GM23338 (cell line): ENCODE measurements at regions not wholly inside any gene's neighbourhood (a gene's known extent, or its start where the extent isn't known, plus 50 kb on each side); places are given as distances from the start of the nearest gene placed in this dataset.

Source experiments
- CREB1 ChIP-seq: fragments of 250-450 bp; sonication (Bioruptor Pico); IDR thresholded peaks from 2 replicates; pipeline ENCODE4 v1.5.0; 2020; ENCODE audit warnings: low read depth, mild to moderate bottlenecking, moderate library complexity
- EZH2 ChIP-seq: fragments of 200-600 bp; sonication (generic); IDR thresholded peaks from one replicate; pipeline ENCODE4 v1.8.0; 2017; ENCODE audit warnings: antibody characterized with exemption, mild to moderate bottlenecking, low read depth; ENCODE audit not compliant: unreplicated experiment
- EZH2phosphoT487 ChIP-seq: fragments of 200-600 bp; sonication (generic); IDR thresholded peaks from one replicate; pipeline ENCODE4 v1.8.1; 2018; ENCODE audit warnings: antibody characterized with exemption; ENCODE audit not compliant: unreplicated experiment
- POLR2AphosphoS5 ChIP-seq: IDR thresholded peaks from 2 replicates; pipeline ENCODE4 v1.6.1; 2016; ENCODE audit warnings: antibody characterized with exemption, low read depth
- STAT1 ChIP-seq: IDR thresholded peaks from one replicate; pipeline ENCODE4 v1.6.1; 2016; ENCODE audit warnings: antibody characterized with exemption; ENCODE audit not compliant: unreplicated experiment
- TF ChIP-seq, protein P1 (sequence below), 2 experiments: fragments of 200-600 bp in 1 of 2; sonication (generic) in 1 of 2; conservative IDR thresholded peaks; 2 replicates each; pipeline versions ENCODE4 v1.5.1 to v1.6.1; 2016 to 2017; ENCODE audit warnings: antibody characterized with exemption in 2 of 2, low read depth in 2 of 2, mild to moderate bottlenecking in 2 of 2, moderate library complexity in 1 of 2
- TF ChIP-seq, protein P2 (sequence below): IDR thresholded peaks from one replicate; pipeline ENCODE4 v1.6.1; 2018; ENCODE audit warnings: antibody characterized with exemption; ENCODE audit not compliant: unreplicated experiment
- TF ChIP-seq, protein P3 (sequence below): IDR thresholded peaks from 2 replicates; pipeline ENCODE4 v1.6.1; 2016; ENCODE audit warnings: antibody characterized with exemption

DNA sequence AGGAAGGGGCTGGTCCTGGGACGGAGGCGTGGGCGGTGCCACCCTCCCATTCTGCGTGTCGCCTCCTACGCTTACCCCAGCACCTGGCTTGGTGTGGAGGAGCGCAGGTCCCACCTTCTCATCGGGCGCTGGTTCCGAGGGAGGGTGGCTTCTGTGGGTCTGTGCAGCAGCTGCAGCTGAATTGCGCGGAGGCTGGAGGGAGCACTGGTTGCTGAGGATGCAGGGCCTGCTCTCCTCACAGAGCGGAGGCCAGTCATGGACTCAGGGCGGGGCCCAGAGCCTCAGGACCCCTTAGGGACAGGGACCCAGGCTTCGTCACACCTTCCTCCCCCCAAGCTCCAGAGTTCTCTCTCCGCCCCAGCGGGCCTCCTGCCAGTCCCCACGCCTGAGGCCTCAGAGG lies 127.8 kb upstream of the MAP3K4 start:
- TF ChIP-seq POLR2AphosphoS5 (no peak), EZH2 (no peak), CREB1 (CRISPR knock-in tag) (no peak), EZH2phosphoT487 (no peak), STAT1 (no peak)
- TF ChIP-seq, protein P1, sequence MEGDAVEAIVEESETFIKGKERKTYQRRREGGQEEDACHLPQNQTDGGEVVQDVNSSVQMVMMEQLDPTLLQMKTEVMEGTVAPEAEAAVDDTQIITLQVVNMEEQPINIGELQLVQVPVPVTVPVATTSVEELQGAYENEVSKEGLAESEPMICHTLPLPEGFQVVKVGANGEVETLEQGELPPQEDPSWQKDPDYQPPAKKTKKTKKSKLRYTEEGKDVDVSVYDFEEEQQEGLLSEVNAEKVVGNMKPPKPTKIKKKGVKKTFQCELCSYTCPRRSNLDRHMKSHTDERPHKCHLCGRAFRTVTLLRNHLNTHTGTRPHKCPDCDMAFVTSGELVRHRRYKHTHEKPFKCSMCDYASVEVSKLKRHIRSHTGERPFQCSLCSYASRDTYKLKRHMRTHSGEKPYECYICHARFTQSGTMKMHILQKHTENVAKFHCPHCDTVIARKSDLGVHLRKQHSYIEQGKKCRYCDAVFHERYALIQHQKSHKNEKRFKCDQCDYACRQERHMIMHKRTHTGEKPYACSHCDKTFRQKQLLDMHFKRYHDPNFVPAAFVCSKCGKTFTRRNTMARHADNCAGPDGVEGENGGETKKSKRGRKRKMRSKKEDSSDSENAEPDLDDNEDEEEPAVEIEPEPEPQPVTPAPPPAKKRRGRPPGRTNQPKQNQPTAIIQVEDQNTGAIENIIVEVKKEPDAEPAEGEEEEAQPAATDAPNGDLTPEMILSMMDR (conservative IDR thresholded peaks at IDR 0.05; ENCODE audit: low read depth in 2 of 2): no peak
- TF ChIP-seq, protein P2, sequence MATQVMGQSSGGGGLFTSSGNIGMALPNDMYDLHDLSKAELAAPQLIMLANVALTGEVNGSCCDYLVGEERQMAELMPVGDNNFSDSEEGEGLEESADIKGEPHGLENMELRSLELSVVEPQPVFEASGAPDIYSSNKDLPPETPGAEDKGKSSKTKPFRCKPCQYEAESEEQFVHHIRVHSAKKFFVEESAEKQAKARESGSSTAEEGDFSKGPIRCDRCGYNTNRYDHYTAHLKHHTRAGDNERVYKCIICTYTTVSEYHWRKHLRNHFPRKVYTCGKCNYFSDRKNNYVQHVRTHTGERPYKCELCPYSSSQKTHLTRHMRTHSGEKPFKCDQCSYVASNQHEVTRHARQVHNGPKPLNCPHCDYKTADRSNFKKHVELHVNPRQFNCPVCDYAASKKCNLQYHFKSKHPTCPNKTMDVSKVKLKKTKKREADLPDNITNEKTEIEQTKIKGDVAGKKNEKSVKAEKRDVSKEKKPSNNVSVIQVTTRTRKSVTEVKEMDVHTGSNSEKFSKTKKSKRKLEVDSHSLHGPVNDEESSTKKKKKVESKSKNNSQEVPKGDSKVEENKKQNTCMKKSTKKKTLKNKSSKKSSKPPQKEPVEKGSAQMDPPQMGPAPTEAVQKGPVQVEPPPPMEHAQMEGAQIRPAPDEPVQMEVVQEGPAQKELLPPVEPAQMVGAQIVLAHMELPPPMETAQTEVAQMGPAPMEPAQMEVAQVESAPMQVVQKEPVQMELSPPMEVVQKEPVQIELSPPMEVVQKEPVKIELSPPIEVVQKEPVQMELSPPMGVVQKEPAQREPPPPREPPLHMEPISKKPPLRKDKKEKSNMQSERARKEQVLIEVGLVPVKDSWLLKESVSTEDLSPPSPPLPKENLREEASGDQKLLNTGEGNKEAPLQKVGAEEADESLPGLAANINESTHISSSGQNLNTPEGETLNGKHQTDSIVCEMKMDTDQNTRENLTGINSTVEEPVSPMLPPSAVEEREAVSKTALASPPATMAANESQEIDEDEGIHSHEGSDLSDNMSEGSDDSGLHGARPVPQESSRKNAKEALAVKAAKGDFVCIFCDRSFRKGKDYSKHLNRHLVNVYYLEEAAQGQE: no peak
- TF ChIP-seq, protein P3, sequence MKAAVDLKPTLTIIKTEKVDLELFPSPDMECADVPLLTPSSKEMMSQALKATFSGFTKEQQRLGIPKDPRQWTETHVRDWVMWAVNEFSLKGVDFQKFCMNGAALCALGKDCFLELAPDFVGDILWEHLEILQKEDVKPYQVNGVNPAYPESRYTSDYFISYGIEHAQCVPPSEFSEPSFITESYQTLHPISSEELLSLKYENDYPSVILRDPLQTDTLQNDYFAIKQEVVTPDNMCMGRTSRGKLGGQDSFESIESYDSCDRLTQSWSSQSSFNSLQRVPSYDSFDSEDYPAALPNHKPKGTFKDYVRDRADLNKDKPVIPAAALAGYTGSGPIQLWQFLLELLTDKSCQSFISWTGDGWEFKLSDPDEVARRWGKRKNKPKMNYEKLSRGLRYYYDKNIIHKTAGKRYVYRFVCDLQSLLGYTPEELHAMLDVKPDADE: no peak
